ENCODE measurements at regions not wholly inside any gene's neighbourhood (a gene's known extent, or its start where the extent isn't known, plus 50 kb on each side); places are given as distances from the start of the nearest gene placed in this dataset.
A peak's percentile ranks its signal among the peaks of the same experiment; 100 is the strongest.

DNA sequence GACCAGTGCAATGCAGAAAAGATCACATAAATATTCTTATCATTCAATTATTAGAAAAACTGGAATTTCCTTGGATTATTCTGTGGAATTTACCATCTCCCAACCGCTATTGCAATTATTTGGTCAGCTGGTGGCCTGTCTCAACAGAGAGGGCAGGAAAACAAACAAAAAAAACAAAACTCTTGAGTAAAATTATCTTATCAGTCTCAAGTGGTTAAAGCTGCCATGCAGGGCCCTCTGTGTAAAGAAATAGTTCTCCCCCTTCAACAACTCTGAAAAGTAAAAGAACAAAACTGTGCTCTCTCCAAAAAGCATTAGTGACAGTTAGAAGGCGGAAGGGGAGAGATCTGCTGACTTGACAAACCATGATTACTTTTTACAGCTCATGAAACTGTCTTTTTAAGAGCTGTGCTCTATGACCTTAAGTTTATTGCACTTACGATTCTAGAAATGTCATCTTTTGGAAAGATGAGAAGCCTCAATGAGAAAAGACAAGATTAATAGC is 152.3 kb downstream of the DLEU7 start:
- dilution Hi-C loops (cut with HindIII; ENCODE audit: low sequenced_read_pairs, unreplicated experiment) = no loop called here
- ATAC-seq (ENCODE audit: low read depth) = no peak

More for the DNA sequence above, 152.3 kb downstream of the DLEU7 start:
- peak; percentile 70 for TF ChIP-seq MAFK (IDR thresholded peaks at IDR 0.05; ENCODE audit: low read depth, low read length)
- TF ChIP-seq CHD1 (IDR thresholded peaks at IDR 0.05; ENCODE audit: low read depth, low read length) = no peak
- Histone ChIP-seq H4K8ac (ENCODE audit: low read depth in 2 of 2, low read length in 2 of 2) (no peak overlapping the region), H3K4ac (ENCODE audit: low read depth, low read length) (no peak overlapping the region), H2AK5ac (ENCODE audit: low read depth, low read length) (no peak overlapping the region), H3K27ac (ENCODE audit: insufficient read depth, low read length) (no peak overlapping the region), H3K4me2 (ENCODE audit: low read depth, low read length) (no peak overlapping the region), H2BK15ac (ENCODE audit: low read depth, low read length) (no peak overlapping the region), H3K9me3 (ENCODE audit: control insufficient read depth, insufficient read depth, low read length) (no peaks in the 10 kb centered on the region), H3K27me3 (ENCODE audit: control insufficient read depth, insufficient read depth, low read length) (peaks cover 18% of the 10 kb centered on the region), H3K23ac (ENCODE audit: low read depth, low read length) (no peak overlapping the region), H3K9ac (ENCODE audit: low read depth, low read length) (no peak overlapping the region), H3K14ac (replicated peaks; ENCODE audit: low read depth, low read length) (no peak overlapping the region), H2AK9ac (replicated peaks; ENCODE audit: low read depth, low read length, poor library complexity) (no peak overlapping the region), H3K36me3 (ENCODE audit: control insufficient read depth, insufficient read depth, low read length) (no peaks in the 10 kb centered on the region), H2BK20ac (ENCODE audit: low read depth, low read length) (no peak overlapping the region), H4K5ac (ENCODE audit: low read depth, low read length) (no peak overlapping the region), H3K79me1 (ENCODE audit: low read depth in 1 of 2, low read length in 2 of 2) (no peaks in the 10 kb centered on the region), H3K4me3 (ENCODE audit: insufficient read depth, low read depth, low read length) (no peak overlapping the region), H3K18ac (ENCODE audit: low read depth, low read length) (no peak overlapping the region), H3K9me1 (ENCODE audit: insufficient read depth, low read length) (no peaks in the 10 kb centered on the region), H2AFZ (replicated peaks; ENCODE audit: low read length, poor library complexity) (no peak overlapping the region), H2BK120ac (ENCODE audit: low read depth, low read length) (no peak overlapping the region), H4K20me1 (ENCODE audit: insufficient read depth, low read length) (no peaks in the 10 kb centered on the region), H4K91ac (ENCODE audit: insufficient read depth, low read depth, low read length) (no peak overlapping the region), H3K4me1 (ENCODE audit: control insufficient read depth, insufficient read depth, low read length) (no peaks in the 10 kb centered on the region), H2BK5ac (ENCODE audit: low read depth, low read length, poor library complexity, severe bottlenecking) (no peak overlapping the region), H3K56ac (ENCODE audit: extremely low read depth, insufficient read depth, low read length) (no peak overlapping the region)
- ChIA-PET CTCF (interaction anchor here (0.5 kb wide), 1 partner anchor 822 kb away, joined by 4 read pairs; no protein-coding TSS in a partner anchor), POLR2A (ENCODE audit: unreplicated experiment) (interaction anchor here (0.5 kb wide), 1 partner anchor 11 kb away, joined by 4 read pairs; no protein-coding TSS in a partner anchor)
- intact Hi-C loops (cut with micrococcal nuclease) = no loop called here
- DNase-seq = no peak
- WGBS, 2 experiments (ENCODE audit: extremely low coverage in 2 of 2, insufficient read length in 1 of 2) = no CpG with 5 or more reads among the region's 3 CpGs
- in situ Hi-C loops (cut with MboI; ENCODE audit: low sequenced_read_pairs) = no loop called here
- no TSS peak for BruUV-seq (replicated peaks)
